HG03159 (cell line): ENCODE measurements at regions not wholly inside any gene's neighbourhood (a gene's known extent, or its start where the extent isn't known, plus 50 kb on each side); places are given as distances from the start of the nearest gene placed in this dataset.

ENCODE experiments used
- ATAC-seq: cut with Tn5 transposase; IDR thresholded peaks from one replicate; pipeline ENCODE4 v1.9.1; 2021; ENCODE audit warnings: mild to moderate bottlenecking, moderate library complexity; ENCODE audit not compliant: unreplicated experiment

GRCh38 chr4:114161809-114162208, 182.4 kb upstream of the ARSJ start:
- no peak for ATAC-seq

GRCh38 chr4:114163051-114163450, 183.6 kb upstream of the ARSJ start:
- no peak for ATAC-seq

- ATAC-seq = no peak
These were observed 194.5 kb upstream of the ARSJ start for GRCh38 chr4:114173968-114174367.

- no peak for ATAC-seq
These were observed 198.2 kb upstream of the ARSJ start for GRCh38 chr4:114177628-114178027.

- ATAC-seq = no peak
These were observed 198.9 kb upstream of the ARSJ start for GRCh38 chr4:114178392-114178791.

- peak; percentile 54 for ATAC-seq
These were observed 201.0 kb upstream of the ARSJ start for GRCh38 chr4:114180481-114180880.

GRCh38 chr4:114184901-114185300, 205.5 kb upstream of the ARSJ start:
- ATAC-seq = no peak

GRCh38 chr4:114187592-114187991, 208.1 kb upstream of the ARSJ start:
- ATAC-seq = no peak

GRCh38 chr4:114191496-114191895, 212.0 kb upstream of the ARSJ start:
- ATAC-seq = no peak

- ATAC-seq = no peak
These were observed 213.4 kb upstream of the ARSJ start for GRCh38 chr4:114192854-114193253.

- ATAC-seq = no peak
These were observed 214.4 kb upstream of the ARSJ start for GRCh38 chr4:114193624-114194399.

- ATAC-seq = no peak
These were observed 217.2 kb upstream of the ARSJ start for GRCh38 chr4:114196606-114197005.

GRCh38 chr4:114200026-114200425, 220.6 kb upstream of the ARSJ start:
- ATAC-seq = no peak

- ATAC-seq = no peak
These were observed 225.8 kb upstream of the ARSJ start for GRCh38 chr4:114205261-114205660.

- no peak for ATAC-seq
These were observed 229.2 kb upstream of the ARSJ start for GRCh38 chr4:114208574-114209151.

GRCh38 chr4:114209584-114209983, 230.1 kb upstream of the ARSJ start:
- peak; percentile 75 for ATAC-seq

GRCh38 chr4:114211556-114211955, 232.1 kb upstream of the ARSJ start:
- ATAC-seq = no peak

GRCh38 chr4:114217150-114217817, 237.8 kb upstream of the ARSJ start:
- no peak for ATAC-seq

- no peak for ATAC-seq
These were observed 244.1 kb upstream of the ARSJ start for GRCh38 chr4:114223580-114223979.

GRCh38 chr4:114225436-114225835, 246.0 kb upstream of the ARSJ start:
- ATAC-seq = no peak

- no peak for ATAC-seq
These were observed 246.7 kb upstream of the ARSJ start for GRCh38 chr4:114226179-114226578.
